ENCODE measurements at regions not wholly inside any gene's neighbourhood (a gene's known extent, or its start where the extent isn't known, plus 50 kb on each side); places are given as distances from the start of the nearest gene placed in this dataset.

DNA sequence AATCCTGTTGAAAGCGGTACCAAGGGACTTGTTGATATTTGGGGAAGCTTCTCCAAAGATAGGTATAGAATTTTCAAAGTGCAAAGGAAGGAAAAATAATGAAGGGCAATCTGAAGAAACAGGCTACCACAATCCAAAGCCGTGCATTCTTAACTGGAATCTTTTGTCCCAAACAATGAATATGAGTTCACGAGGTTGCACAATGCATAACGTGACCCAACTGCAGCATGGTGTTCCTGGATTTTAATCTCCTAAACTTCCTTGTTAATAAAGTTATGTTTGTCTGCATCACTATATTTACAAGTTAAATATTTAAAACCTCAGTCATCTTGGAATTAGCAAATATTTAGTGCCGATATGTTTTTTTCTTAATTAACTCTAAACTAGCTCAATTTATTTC is 203.7 kb downstream of the WDR11 start:
- no peak overlapping the region for H3K4me3 ChIP-seq (ENCODE audit: low read depth, low read length)
- TF ChIP-seq, protein P1, sequence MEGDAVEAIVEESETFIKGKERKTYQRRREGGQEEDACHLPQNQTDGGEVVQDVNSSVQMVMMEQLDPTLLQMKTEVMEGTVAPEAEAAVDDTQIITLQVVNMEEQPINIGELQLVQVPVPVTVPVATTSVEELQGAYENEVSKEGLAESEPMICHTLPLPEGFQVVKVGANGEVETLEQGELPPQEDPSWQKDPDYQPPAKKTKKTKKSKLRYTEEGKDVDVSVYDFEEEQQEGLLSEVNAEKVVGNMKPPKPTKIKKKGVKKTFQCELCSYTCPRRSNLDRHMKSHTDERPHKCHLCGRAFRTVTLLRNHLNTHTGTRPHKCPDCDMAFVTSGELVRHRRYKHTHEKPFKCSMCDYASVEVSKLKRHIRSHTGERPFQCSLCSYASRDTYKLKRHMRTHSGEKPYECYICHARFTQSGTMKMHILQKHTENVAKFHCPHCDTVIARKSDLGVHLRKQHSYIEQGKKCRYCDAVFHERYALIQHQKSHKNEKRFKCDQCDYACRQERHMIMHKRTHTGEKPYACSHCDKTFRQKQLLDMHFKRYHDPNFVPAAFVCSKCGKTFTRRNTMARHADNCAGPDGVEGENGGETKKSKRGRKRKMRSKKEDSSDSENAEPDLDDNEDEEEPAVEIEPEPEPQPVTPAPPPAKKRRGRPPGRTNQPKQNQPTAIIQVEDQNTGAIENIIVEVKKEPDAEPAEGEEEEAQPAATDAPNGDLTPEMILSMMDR (IDR thresholded peaks at IDR 0.05; ENCODE audit: low read depth, low read length, missing control alignments), result no peak
- no peak for DNase-seq (ENCODE audit: low read depth)

DNA sequence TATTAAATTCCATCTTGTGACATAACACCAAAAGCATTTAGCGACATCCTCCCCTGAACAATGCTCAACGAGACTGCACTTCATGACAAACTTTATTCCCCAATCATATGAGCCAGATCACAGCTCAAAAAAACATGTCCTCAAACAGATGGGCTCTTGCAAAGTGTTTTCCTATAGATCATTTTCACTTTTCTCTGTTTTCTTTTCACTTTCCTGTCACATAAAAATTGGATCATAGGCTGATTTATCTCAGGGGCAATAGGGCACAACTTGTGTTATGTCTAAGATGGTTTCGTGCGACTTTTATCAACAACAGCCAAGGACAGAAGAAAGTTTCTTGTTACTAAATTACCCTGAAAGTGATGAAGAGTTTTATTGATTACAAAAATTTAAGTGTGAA is 206.1 kb downstream of the WDR11 start:
- TF ChIP-seq, protein P1 (IDR thresholded peaks at IDR 0.05; ENCODE audit: low read depth, low read length, missing control alignments), result no peak
- no peak for DNase-seq (ENCODE audit: low read depth)
- no peak overlapping the region for H3K4me3 ChIP-seq (ENCODE audit: low read depth, low read length)

DNA sequence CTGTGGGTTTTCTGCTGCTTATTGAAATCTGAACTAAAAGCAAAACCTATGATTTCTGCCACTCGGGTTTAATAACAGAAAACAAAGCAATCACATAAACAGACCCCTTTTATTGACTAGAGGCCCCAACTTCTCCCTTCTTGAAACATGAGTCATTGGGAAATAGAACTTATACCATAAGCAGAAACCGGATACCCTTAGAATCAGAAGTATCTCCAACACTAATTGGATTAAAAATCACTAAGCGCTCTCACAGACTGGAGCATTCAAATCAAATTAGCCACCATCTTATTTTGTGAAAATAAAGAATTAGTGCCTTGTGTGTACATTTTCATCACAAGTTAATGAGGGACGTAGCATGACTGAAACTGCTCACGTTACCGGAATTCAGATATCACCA is 206.9 kb downstream of the WDR11 start:
- no peak for DNase-seq (ENCODE audit: low read depth)
- TF ChIP-seq, protein P1 (IDR thresholded peaks at IDR 0.05; ENCODE audit: low read depth, low read length, missing control alignments), result no peak
- no peak overlapping the region for H3K4me3 ChIP-seq (ENCODE audit: low read depth, low read length)

DNA sequence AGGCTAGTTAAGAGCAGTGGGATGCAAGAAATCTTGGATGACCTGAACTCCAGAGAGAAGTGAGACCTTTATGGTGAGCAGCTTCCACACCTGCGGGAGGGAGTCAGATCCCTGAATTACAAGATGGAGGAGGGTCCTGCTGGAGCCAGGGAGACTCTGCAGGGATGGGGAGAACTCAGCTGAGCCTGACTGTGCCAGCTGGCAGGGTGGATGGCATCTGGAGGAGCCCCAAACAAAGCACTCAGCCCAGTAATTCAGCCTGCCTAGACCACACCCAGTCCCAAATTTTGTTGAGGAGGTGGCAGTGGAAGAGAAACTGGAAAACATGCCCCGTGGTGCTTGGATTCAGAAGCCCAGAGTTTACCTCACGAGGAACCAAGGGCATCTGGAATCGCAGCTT is 208.2 kb downstream of the WDR11 start:
- no peak for DNase-seq (ENCODE audit: low read depth)
- no peak overlapping the region for H3K4me3 ChIP-seq (ENCODE audit: low read depth, low read length)
- TF ChIP-seq, protein P1 (IDR thresholded peaks at IDR 0.05; ENCODE audit: low read depth, low read length, missing control alignments), result no peak

DNA sequence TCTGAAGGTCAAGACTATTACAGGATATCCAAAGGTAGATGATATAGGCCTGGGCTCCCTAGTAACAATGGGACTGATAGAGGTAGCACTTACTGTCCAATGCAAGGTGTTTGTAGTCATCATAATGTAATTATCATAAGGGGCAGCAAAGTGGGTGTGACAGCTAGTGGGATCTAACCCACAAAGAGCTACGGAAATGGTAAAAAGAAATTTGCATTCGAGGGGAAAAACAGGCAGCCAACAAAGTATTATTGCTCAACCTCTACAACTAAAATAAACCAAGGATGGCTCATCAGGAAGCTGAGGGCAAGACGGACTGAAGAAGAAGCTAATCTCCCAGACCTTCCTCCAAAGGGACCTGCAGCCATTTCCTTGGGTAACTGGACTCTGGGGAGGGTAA is 211.0 kb downstream of the WDR11 start:
- DNase-seq (ENCODE audit: low read depth), result no peak
- H3K4me3 ChIP-seq (ENCODE audit: low read depth, low read length), result no peak overlapping the region
- TF ChIP-seq, protein P1 (IDR thresholded peaks at IDR 0.05; ENCODE audit: low read depth, low read length, missing control alignments), result no peak

DNA sequence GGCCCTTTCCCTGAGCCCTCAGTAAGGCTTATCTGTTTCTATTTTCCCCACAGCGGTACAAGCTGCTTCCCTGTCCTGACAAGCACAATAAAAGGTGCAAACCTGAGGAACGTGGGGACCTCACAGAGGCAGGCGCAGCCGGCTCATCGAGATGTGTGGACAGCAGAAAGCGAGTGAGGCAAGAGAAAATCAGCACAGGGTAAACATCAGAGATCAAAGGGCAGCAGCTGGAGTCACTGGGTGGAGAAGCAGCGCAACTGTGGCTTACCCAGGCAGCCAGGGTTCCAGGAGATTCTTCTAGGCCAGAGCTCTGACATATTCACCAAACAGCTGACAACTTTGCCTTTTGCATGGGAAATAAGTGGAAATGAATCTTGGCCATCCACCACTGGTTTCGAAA is 212.6 kb downstream of the WDR11 start:
- TF ChIP-seq, protein P1 (IDR thresholded peaks at IDR 0.05; ENCODE audit: low read depth, low read length, missing control alignments), result no peak
- no peak for DNase-seq (ENCODE audit: low read depth)
- H3K4me3 ChIP-seq (ENCODE audit: low read depth, low read length), result no peak overlapping the region

DNA sequence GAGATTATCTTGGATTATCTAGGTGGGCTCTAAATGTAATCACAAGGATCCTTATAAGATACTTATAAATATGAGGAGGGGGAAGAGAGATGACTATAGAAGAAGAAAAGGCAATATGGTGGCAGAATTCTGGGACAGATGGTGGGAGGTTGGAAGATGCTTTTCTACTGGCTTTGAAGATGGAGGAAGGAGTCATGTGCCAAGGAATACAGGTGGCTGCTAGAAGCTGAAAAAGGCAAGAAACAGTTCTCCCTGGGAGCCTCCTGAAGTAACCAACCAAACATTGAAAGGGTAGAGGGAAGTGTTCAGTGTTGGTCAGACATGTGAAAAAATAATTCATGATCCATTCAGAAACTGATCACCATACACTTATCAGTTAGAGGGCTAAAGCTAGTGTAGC is 213.3 kb downstream of the WDR11 start:
- DNase-seq (ENCODE audit: low read depth), result no peak
- TF ChIP-seq, protein P1 (IDR thresholded peaks at IDR 0.05; ENCODE audit: low read depth, low read length, missing control alignments), result no peak
- H3K4me3 ChIP-seq (ENCODE audit: low read depth, low read length), result no peak overlapping the region
